GM19239 (cell line): ENCODE measurements at regions not wholly inside any gene's neighbourhood (a gene's known extent, or its start where the extent isn't known, plus 50 kb on each side); places are given as distances from the start of the nearest gene placed in this dataset.
"Not testable (repeated sequence)": the region's sequence is repeated elsewhere in the genome, so short reads cannot be mapped to it uniquely, and the experiment has no call there.

Experiments used
- DNase-seq: peaks from one replicate; pipeline ENCODE4 v3.0.0; 2011; ENCODE audit warnings: low spot score; ENCODE audit not compliant: insufficient read length
- FAIRE-seq: peaks from 2 replicates; lab custom pipeline; 2011; peaks lifted over from hg19 to GRCh38; lab: Jason Lieb, UNC

DNA sequence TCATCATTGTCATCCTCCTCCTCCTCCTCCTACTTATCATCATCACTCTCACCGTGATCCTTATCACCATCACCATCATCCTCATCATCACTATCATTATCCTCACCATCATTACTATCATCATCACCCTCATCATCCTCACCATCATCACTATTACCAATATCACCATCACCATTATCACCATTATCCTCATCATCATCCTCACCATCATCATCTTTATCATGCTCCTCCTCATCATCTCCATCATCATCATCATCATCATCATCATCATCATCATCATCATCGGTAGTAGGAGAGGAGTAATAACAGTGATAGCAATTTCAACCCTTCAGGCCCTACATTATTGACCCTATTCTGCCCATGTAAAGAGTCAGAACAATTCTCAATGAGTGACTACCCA lies 345.9 kb upstream of the ZNF32 start:
- no peak for DNase-seq
- FAIRE-seq: no peak

DNA sequence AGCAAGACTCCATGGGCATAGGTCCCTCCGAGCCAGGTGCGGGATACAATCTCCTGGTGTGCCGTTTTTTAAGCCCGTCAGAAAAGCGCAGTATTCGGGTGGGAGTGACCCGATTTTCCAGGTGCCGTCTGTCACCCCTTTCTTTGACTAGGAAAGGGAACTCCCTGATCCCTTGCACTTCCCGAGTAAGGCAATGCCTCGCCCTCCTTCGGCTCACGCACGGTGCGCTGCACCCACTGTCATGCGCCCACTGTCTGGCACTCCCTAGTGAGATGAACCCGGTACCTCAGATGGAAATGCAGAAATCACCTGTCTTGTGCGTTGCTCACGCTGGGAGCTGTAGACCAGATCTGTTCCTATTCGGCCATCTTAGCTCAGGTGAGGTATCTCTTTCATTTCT lies 344.1 kb upstream of the ZNF32 start:
- FAIRE-seq: not testable (repeated sequence)

GRCh38 chr10:43986374-43986773 lies 337.7 kb upstream of the ZNF32 start:
- no peak for FAIRE-seq

More for the DNA sequence above, 344.1 kb upstream of the ZNF32 start:
- DNase-seq: not testable (repeated sequence)

GRCh38 chr10:43985941-43986340 lies 337.3 kb upstream of the ZNF32 start:
- no peak for FAIRE-seq
- DNase-seq: no peak

More at GRCh38 chr10:43986374-43986773, 337.7 kb upstream of the ZNF32 start:
- DNase-seq: no peak

DNA sequence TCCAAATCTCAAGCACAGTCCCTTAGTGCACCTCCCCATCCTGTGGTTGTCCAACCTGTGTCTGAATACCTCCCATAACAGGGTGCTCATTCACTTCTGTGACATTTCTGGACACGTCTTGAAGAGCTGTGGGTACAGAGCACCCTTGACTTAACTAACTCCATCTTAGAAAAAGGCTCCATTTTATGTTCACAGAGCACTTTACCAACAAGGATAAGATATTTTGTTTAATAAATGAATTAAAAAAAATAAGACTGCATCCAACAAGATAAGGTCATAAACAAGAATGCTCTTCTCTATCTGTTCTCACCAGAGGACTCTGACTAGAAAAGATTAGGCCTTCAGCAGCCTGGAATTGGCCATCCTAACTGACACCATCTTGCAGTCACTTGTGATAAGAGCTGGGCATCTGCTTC lies 335.2 kb upstream of the ZNF32 start:
- FAIRE-seq: no peak
- no peak for DNase-seq

- no peak for FAIRE-seq
- no peak for DNase-seq
These were observed 334.7 kb upstream of the ZNF32 start for GRCh38 chr10:43983405-43983804.

- FAIRE-seq: no peak
These were observed 333.6 kb upstream of the ZNF32 start for GRCh38 chr10:43982250-43982649.

GRCh38 chr10:43981696-43982095 lies 333.0 kb upstream of the ZNF32 start:
- FAIRE-seq: no peak
- DNase-seq: no peak

More at GRCh38 chr10:43982250-43982649, 333.6 kb upstream of the ZNF32 start:
- DNase-seq: no peak

DNA sequence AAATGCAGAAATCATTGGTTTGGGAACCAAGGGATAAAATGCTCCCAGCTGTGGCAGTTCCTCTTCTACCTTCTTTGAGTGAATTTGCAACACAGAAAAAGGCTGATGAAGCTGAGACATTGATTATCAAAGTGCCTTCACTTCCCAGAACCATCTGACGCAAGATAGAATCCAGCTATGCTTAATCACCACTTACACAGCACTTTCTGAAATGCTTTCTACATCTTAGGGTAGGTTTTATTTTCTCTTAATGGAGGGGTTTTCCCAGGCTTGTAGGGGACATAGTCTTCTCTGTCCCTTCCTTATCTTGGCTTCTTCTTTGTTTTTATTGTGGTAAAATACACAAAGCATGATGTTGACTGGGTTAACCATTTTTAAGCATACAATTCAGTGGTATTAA lies 332.6 kb upstream of the ZNF32 start:
- no peak for FAIRE-seq
- no peak for DNase-seq

GRCh38 chr10:43980715-43981114 lies 332.0 kb upstream of the ZNF32 start:
- DNase-seq: no peak
- FAIRE-seq: no peak

GRCh38 chr10:43980313-43980712 lies 331.6 kb upstream of the ZNF32 start:
- FAIRE-seq (no peak), DNase-seq (no peak)

DNA sequence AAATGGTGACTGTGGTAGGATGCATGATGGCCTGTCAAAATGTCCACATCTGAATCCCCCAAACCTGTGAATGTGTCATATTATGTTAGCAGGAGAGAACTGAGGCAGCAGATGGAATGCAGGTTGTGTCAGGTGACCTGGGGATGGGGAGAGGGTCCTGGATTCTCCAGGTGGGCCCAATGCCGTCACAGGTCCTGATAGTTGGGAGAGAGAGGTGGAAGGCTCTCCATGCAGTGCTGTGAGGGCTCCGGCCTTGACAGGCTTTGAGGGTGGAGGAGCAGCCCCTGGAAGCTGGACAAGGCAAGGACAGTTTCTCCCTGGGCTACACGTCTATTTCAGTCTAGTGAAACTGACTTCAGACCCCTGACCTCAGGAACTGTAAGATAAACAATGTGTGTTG lies 330.9 kb upstream of the ZNF32 start:
- FAIRE-seq: no peak
- no peak for DNase-seq

DNA sequence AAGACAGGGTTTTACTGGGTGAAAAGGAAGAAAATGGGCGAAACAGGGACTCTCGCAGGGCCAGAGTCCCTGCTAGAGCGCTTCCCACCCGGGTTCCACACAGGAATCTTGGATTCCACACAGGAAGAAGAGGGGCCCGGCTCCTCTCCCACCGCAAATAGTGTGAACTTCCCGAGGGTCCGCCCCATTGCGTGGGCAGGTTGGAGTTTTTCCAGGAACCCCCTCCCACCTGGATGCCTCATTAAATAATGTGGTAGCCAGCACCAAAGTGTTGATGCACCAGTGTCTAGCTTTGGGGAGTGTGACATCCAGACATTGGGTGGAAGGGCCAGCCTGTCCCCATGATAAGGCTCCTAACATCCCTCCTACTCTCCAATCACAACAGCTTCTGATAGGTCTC lies 330.3 kb upstream of the ZNF32 start:
- no peak for FAIRE-seq
- no peak for DNase-seq

DNA sequence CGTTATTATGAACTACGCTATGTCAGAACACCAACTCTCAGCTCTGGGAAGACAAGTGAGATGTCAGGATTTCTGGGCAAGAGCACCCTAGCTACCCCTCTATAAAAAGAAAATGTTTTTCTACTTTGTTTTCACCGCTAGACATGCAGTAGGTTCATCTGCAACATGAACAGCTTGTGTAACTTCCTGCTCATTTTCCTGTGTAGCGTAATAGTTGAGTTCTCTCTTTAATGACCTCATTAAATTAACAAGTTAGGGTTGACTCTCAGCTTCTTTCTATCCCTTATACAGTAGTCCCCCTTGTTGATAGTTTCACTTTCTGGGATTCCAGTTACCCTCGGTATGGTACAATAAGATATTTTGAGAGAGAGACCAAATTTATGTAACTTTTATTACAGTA lies 329.4 kb upstream of the ZNF32 start:
- no peak for FAIRE-seq

DNA sequence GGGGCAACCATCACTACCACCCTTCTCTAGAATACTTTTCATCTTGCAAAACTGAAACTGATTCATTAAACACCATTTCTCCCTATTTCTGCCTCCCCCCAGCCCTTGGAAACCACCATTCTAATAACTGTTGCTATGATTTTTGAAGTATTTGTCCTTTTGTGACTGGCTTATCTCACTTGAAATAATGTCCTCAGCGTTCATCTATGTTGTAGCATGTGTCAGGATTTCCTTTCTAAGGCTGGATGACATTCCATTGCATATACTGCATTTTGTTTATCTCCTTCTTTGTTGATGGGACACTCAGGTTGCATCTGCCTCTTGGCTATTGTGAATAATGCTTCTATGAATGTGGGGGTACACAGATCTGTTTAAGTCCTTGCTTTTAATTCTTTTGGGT lies 327.6 kb upstream of the ZNF32 start:
- DNase-seq (no peak), FAIRE-seq (no peak)

More for the DNA sequence above, 329.4 kb upstream of the ZNF32 start:
- no peak for DNase-seq

GRCh38 chr10:43973801-43974200 lies 325.1 kb upstream of the ZNF32 start:
- FAIRE-seq: no peak
- DNase-seq: no peak

GRCh38 chr10:43972976-43973647 lies 324.4 kb upstream of the ZNF32 start:
- no peak for FAIRE-seq

GRCh38 chr10:43971981-43972380 lies 323.3 kb upstream of the ZNF32 start:
- no peak for FAIRE-seq
- DNase-seq: no peak

More at GRCh38 chr10:43972976-43973647, 324.4 kb upstream of the ZNF32 start:
- DNase-seq: no peak

- FAIRE-seq: no peak
- no peak for DNase-seq
These were observed 322.6 kb upstream of the ZNF32 start for GRCh38 chr10:43971306-43971705.

GRCh38 chr10:43970717-43971116 lies 322.0 kb upstream of the ZNF32 start:
- FAIRE-seq: no peak

GRCh38 chr10:43970018-43970698 lies 321.5 kb upstream of the ZNF32 start:
- DNase-seq (no peak), FAIRE-seq (no peak)

More at GRCh38 chr10:43970717-43971116, 322.0 kb upstream of the ZNF32 start:
- DNase-seq: no peak

GRCh38 chr10:43969506-43969905 lies 320.8 kb upstream of the ZNF32 start:
- no peak for FAIRE-seq
- DNase-seq: no peak
